ENCODE measurements at regions not wholly inside any gene's neighbourhood (a gene's known extent, or its start where the extent isn't known, plus 50 kb on each side); places are given as distances from the start of the nearest gene placed in this dataset.

DNA sequence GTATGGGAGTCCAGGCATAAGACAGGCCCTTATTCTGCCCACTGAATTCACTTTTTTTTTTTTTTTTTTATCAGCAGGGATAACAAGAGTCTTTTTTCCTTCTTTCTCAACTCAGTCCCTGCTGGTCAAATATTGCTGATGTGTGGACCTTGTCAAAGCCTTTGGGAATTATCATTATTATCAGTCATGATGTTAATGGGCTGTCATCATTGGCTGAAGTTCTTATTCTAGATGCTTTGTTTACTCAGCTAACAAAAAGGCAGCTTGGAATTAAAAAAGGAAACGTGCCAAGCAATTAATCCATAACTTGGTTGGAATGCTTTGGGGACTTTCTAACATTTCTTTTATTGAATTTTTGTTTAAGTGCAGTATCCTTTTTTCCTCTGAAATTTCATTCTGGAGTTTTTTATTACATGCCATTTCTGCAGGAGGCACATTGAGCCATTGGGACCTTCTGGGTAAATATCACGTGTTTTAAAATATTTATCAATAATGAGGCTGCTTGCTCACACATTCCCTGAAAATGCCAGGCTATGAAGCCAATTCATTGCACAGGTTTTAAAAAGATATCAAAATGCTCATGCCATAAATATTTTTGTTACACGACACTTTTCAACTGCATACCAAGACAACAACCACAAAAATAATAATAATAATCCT lies 246.3 kb downstream of the TXNL1 start:
- 57 to 59% methylated on average over 3 of the region's 3 CpGs for WGBS, 2 donors
- Histone ChIP-seq H3K27me3 (no peaks in the 10 kb centered on the region), H3K27ac (no peak overlapping the region), H3K9me3 (no peaks in the 10 kb centered on the region), H3K36me3 (no peaks in the 10 kb centered on the region), H3K4me3 (no peak overlapping the region), H3K4me1 (no peaks in the 10 kb centered on the region)
- ATAC-seq (ENCODE audit: low FRiP score in 2 of 2), result no peak
- no peak for DNase-seq
- TF ChIP-seq POLR2A (IDR thresholded peaks at IDR 0.05) (no peak), EP300 (IDR thresholded peaks at IDR 0.05) (no peak), POLR2AphosphoS5 (IDR thresholded peaks at IDR 0.05) (no peak), CTCF (IDR thresholded peaks at IDR 0.05) (no peak)

GRCh38 chr18:56390626-56391025 lies 247.8 kb downstream of the TXNL1 start:
- 92 to 93% methylated on average over 3 of the region's 3 CpGs for WGBS, 2 donors
- no peaks in the 10 kb centered on the region for H3K4me1 ChIP-seq
- no peak for ATAC-seq (ENCODE audit: low FRiP score in 2 of 2)

GRCh38 chr18:56389190-56389589 lies 249.2 kb downstream of the TXNL1 start:
- no peak for ATAC-seq (ENCODE audit: low FRiP score in 2 of 2)
- TF ChIP-seq EP300 (IDR thresholded peaks at IDR 0.05) (no peak), POLR2A (IDR thresholded peaks at IDR 0.05) (no peak), CTCF (IDR thresholded peaks at IDR 0.05) (no peak), POLR2AphosphoS5 (IDR thresholded peaks at IDR 0.05) (no peak)
- no peaks in the 10 kb centered on the region for H3K4me1 ChIP-seq

More at GRCh38 chr18:56390626-56391025, 247.8 kb downstream of the TXNL1 start:
- Histone ChIP-seq H3K27ac (no peak overlapping the region), H3K27me3 (no peaks in the 10 kb centered on the region), H3K36me3 (no peaks in the 10 kb centered on the region), H3K9me3 (no peaks in the 10 kb centered on the region), H3K4me3 (no peak overlapping the region)
- DNase-seq, result no peak
- TF ChIP-seq CTCF (IDR thresholded peaks at IDR 0.05) (no peak), POLR2A (IDR thresholded peaks at IDR 0.05) (no peak), POLR2AphosphoS5 (IDR thresholded peaks at IDR 0.05) (no peak), EP300 (IDR thresholded peaks at IDR 0.05) (no peak)

DNA sequence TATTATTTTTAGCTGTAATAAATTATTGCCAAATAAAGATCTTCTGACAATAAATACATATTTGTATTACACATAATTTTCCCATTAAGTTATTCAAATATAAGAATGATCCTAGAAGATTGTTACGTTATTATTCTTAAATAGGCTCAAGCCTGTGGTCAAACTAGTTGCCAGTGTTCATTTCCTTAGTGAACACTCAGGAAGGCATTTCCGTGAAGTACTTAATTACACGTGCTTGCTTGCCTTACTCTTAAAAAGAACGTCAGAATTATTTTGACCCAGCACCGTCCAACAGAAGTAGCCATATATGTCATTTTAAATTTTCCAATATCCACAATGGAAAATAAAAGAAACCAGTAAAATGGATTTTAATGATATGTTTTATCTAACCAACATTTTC lies 249.8 kb downstream of the TXNL1 start:
- no peaks in the 10 kb centered on the region for H3K36me3 ChIP-seq
- WGBS, 2 donors, result 19 to 37% methylated on average over 5 of the region's 5 CpGs
- DNase-seq, result no peak
- no peaks in the 10 kb centered on the region for H3K27me3 ChIP-seq
- no peak for ATAC-seq (ENCODE audit: low FRiP score in 2 of 2)
- TF ChIP-seq POLR2AphosphoS5 (IDR thresholded peaks at IDR 0.05) (no peak), CTCF (IDR thresholded peaks at IDR 0.05) (no peak), POLR2A (IDR thresholded peaks at IDR 0.05) (no peak), EP300 (IDR thresholded peaks at IDR 0.05) (no peak)
- H3K27ac ChIP-seq, result no peak overlapping the region
- no peaks in the 10 kb centered on the region for H3K4me1 ChIP-seq
- no peaks in the 10 kb centered on the region for H3K9me3 ChIP-seq
- no peak overlapping the region for H3K4me3 ChIP-seq

More at GRCh38 chr18:56389190-56389589, 249.2 kb downstream of the TXNL1 start:
- whole genome bisulfite sequencing, 2 donors, result 66 to 70% methylated on average over 8 of the region's 8 CpGs
- Histone ChIP-seq H3K36me3 (no peaks in the 10 kb centered on the region), H3K9me3 (no peaks in the 10 kb centered on the region), H3K4me3 (no peak overlapping the region), H3K27me3 (no peaks in the 10 kb centered on the region), H3K27ac (no peak overlapping the region)
- no peak for DNase-seq

- DNase-seq, result no peak
- no peak for ATAC-seq (ENCODE audit: low FRiP score in 2 of 2)
Measured at GRCh38 chr18:56386856-56387255, 251.5 kb downstream of the TXNL1 start.

More at GRCh38 chr18:56386856-56387255, 251.5 kb downstream of the TXNL1 start:
- TF ChIP-seq EP300 (IDR thresholded peaks at IDR 0.05) (no peak), POLR2AphosphoS5 (IDR thresholded peaks at IDR 0.05) (no peak), POLR2A (IDR thresholded peaks at IDR 0.05) (no peak), CTCF (IDR thresholded peaks at IDR 0.05) (no peak)
- H3K4me3 ChIP-seq, result no peak overlapping the region
- no peaks in the 10 kb centered on the region for H3K36me3 ChIP-seq
- no peaks in the 10 kb centered on the region for H3K9me3 ChIP-seq
- no peak overlapping the region for H3K27ac ChIP-seq
- no peaks in the 10 kb centered on the region for H3K27me3 ChIP-seq
- no peaks in the 10 kb centered on the region for H3K4me1 ChIP-seq
